ENCODE measurements at regions not wholly inside any gene's neighbourhood (a gene's known extent, or its start where the extent isn't known, plus 50 kb on each side); places are given as distances from the start of the nearest gene placed in this dataset.
"Not testable (repeated sequence)": the region's sequence is repeated elsewhere in the genome, so short reads cannot be mapped to it uniquely, and the experiment has no call there.

DNA sequence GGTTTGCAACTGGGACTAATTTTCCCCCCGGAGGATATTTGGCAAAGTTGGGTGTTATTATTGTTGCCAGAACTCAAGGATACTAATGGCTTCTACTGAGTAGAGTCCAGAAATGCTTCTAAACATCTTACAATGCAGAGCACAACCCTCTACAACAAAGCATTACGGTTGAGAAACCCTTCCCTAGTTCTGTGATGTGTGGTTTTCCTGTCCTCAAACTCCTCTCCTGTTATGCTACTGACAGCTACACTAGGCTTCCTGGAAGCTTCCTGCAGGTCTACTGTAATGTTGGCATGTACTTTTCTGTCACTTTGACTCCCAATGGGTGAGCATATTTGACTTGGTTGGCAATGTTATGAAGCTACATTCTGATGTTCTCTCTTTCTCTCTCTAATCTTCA lies 1656.9 kb downstream of the MRPL39 start:
- DNase-seq: no peak

GRCh38 chr21:23949493-23949892 lies 1657.8 kb downstream of the MRPL39 start:
- no peak for DNase-seq

- DNase-seq: no peak
Measured at GRCh38 chr21:23939369-23940065, 1667.8 kb downstream of the MRPL39 start.

DNA sequence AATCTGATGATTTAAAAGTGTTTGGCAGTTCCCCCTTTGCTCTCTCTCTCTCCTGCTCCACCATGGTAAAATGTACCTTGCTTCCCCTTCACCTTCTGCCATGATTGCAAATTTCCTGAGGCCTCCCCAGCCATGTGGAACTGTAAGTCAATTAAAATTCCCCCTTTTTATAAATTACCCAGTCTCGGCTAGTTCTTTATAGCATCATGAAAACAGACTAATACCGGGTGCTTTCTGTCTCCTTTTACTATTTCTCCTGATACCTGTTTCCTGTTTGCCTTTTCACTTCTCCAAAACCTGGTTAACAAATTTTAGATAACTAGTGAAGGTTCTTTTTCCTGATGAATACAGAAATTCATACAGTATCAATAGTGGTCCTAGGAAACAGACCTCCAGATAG lies 1670.3 kb downstream of the MRPL39 start:
- no peak for DNase-seq

DNA sequence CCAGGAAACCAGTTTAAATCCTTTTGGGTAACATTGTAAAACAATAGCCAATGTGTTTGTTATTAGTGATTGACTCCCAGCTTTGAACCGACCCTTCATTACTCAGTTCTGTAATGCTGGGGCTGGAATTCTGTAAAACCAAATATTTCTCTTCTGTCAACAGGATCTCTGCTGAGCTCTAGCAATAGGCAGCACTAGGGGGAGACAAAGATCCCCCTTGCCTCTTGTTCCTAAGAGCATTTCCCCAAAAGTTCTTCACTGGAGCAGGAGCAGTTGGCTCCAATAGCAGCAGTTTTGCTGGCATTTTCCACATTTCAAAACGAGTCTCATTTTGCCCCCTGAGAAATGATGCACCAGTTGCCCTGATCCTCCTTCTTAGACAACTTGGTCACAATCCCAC lies 1671.1 kb downstream of the MRPL39 start:
- no peak for DNase-seq

- DNase-seq: no peak
Measured at GRCh38 chr21:23930565-23930964, 1676.7 kb downstream of the MRPL39 start.

DNA sequence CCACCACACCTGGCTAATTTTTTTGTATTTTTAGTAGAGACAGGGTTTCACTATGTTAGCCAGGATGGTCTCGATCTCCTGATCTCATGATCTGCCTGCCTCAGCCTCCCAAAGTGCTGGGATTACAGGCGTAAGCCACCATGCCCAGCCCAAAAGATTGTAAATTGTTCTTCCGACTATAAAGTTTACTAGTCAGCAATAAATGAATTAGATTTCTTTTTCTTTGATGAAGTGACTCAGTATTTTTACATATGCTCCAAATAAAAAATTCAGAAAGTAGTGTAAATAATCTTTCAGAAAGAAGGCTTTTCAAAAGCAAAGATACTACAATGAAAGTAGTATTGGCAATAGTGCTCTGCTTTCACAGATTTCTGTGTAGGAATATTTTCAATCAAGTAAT lies 1680.9 kb downstream of the MRPL39 start:
- not testable (repeated sequence) for DNase-seq

DNA sequence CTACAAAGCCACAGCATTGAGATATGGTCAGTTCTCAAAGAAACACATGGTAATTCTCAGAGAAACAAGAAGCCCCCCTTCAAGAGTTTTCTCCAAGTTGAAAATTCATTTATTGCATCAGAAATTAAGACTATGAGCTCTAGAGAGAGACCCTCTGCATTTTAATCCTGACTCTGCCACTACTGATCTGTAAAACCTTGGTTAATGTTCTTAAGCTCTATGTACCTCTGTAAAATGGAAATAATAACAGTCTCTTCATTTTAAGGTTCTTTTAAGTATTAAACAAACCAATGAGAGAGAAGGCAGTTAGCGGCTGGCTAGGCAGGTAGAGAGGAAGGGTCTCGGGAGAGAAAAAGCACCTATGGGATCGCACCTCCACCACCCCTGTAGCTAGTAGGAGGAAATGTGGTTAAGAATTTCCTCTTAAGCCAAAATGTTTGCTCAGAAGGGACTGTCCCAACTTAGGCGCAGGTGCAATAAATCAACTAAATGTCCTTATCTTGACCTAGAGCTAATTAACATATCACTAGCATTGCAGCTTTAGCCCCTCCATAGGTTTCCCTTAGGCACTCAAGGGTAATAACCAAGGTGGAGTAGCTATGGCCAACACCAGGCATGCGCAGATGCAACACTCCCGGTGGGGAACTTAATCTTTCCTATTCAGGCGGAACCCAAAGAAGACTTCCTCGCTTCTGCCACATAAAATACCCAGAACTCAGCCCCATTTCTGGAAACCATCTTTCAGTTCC lies 1685.4 kb downstream of the MRPL39 start:
- no peak for DNase-seq

DNA sequence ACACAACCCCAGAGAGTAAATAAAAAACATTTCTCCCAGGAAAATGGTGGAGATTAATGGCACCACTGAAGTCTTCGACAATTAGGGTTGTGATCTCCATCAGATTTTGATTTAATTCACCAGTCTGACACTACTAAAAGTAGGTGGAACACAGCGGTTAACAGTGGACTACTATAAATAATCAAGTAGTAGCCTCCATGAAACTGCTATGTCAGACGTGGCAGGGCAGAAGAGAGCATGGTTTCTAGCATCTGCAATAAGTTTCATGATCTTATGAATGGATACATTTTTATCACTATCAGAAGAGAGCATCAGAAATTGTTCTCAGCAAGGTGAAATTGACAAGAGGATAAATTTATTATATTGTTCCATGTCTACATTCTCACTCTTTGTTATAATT lies 1706.6 kb downstream of the MRPL39 start:
- no peak for DNase-seq

- no peak for DNase-seq
Measured at GRCh38 chr21:23899561-23899960, 1707.7 kb downstream of the MRPL39 start.

GRCh38 chr21:23890652-23891051 lies 1716.6 kb downstream of the MRPL39 start:
- DNase-seq: no peak

- DNase-seq: no peak
Measured at GRCh38 chr21:23887725-23888306, 1719.5 kb downstream of the MRPL39 start.

DNA sequence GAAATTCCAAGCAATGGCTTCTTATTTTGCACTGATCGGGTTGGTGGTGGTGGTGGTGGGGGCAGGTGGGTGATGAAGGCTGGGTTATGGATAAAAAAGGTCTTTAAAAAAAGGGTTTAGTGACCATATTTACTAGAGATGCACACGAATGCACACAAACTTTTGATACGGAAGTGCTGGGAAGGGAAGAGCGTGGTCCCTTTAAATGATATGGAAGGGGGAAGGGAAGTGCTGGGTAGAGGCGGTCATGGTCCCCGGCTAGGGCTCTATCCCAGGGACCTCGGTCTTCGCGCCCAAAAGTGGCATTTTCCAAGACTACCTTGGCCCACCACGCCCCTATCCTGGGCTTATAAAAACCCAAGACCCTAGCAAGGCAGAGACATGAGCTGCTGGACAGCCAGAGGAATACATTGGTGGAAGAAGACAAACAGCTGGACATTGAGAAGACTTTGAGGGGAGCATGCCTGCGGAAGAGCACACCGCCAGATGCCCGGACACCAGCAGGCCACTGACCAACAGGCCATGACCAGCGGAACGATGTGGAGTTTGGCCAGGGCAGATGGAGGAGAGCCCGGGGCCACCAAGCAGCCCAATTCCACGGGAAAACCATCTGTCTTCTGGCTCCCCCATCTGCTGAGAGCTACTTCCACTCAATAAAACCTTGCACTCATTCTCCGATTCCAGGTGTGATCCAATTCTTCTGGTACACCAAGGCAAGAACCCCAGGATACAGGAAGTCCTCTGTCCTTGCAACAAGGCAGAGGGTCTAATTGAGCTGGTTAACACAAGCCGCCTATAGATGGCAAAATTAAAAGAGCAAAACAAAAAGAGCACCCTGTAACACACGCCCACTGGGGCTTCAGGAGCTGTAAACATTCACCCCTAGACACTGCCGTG lies 1720.2 kb downstream of the MRPL39 start:
- DNase-seq: no peak

DNA sequence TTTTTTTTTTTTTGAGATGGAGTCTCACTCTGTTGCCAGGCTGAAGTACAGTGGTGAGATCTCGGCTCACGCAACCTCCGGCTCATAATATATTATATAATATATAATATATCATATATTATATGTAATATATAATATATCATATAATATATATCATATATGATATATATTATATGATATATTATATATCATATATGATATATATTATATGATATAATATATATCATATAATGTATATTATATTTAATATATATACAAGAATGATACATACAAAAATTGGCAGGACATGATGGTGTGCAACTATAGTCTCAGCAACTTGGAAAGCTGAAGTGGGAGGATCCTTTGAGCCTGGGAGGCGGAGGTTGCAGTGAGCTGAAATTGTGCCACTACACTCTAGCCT lies 1725.5 kb downstream of the MRPL39 start:
- DNase-seq: no peak

GRCh38 chr21:23876925-23877558 lies 1730.2 kb downstream of the MRPL39 start:
- DNase-seq: no peak

- DNase-seq: no peak
Measured at GRCh38 chr21:23874271-23874670, 1733.0 kb downstream of the MRPL39 start.

DNA sequence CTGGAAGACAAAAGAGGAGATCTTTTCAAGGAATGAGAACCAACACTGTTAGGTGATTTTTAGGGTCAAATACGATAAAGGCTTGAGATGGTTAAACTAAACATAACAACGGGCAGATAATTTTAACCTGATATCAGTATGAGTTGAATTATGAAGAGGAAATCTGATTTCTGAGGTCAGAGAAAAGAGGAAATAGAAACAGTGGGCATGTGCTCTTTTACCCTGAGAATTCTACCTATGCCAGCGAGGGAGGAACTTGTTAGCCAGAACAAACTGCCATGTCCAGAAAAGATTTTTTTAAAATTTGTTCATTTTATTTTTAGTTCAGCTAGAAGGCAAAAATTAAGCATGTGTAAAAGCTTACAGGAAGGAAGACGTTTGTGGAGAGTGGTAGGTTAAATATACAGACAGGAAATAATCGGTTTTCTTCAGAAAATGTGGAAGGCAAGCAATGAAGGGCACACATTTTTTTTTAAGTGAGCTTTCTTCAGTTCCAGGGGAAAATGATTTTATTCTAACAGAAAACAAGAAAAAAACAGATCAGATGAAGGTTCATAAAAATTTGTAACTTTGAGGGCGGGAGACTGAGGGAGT lies 1745.3 kb downstream of the MRPL39 start:
- DNase-seq: no peak

DNA sequence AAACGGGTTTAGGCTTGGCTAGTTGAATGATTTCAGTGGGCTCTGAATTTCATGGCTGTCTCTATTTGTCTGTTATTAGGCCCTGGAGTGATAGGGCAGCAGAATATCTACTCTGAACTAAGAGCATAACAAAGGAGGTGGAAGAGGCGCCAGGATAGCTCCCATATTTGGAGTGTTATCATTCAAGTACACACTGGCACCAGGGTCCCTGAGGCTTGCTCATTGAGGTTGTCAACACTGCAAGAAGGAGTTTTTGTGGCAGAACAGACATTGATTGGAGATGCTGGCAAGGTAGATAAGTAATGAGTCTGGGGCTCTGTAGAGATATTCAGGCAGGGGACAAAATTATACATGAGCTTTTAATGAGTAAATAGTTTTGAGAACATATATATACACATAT lies 1748.4 kb downstream of the MRPL39 start:
- DNase-seq: no peak

DNA sequence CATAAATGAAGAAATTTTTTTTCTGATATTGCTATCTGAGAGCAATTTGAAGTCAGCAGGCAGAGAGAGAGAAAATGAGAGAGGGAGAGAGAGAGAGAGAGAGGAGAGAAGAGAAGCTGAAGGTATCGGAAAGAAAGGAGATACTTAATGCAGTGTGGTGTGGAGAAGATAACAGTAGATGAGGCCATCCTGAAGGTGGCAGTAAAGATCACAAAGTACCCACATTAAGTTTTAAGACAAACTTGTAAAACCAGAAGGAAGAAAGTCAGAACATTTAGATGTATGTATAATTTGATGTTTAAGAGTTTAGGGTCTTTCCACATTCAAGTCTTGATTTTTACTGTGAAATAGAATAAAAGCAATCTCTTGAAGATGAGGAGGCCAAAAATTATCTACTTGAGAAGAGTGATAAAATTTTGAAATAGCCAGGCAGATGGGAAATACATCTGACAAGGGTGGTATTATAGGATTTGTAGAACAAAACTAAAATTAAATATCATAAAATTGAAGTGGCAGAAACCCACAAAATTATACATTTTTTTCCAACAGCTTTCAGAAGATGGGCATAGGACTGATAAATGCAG lies 1753.4 kb downstream of the MRPL39 start:
- no peak for DNase-seq

DNA sequence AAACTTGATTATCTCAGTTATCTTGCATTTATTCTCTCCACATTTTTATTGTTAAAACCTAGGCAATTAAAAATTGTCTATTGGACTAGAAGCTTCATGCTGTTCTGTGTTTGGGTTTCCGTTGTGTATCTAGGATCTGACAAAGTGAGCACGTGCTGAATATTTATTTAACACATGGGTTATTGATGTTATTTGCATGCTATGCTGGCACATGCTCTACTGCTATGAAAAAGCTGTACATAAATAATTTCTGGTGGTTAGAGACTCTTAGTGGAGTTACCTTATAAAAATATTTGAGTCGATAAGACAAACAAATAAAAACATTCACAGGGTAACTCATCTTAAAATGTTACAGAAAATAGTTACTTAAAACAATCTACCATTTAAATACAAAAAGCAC lies 1769.7 kb downstream of the MRPL39 start:
- no peak for DNase-seq

DNA sequence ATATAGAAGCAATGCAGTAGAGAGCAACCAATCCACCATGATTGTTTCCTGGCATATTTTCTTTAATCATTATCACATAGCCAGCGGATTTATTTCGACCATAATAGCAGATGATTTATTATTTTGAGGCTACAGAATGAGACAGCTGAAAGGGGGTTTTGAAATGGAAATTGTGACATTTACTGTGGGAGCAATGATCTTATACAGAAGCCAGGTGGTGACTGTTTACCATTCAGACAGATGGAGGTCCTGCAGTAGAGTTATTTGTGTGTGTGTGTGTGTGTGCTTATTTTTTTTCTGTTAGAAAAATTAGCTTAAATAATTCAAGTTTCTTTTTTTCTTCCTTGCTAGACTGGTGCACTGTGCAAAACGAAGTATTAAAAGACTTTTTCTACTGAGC lies 1784.5 kb downstream of the MRPL39 start:
- DNase-seq: no peak

- DNase-seq: no peak
Measured at GRCh38 chr21:23817337-23817736, 1789.9 kb downstream of the MRPL39 start.
